HUES48 (cell line): ENCODE measurements at regions not wholly inside any gene's neighbourhood (a gene's known extent, or its start where the extent isn't known, plus 50 kb on each side); places are given as distances from the start of the nearest gene placed in this dataset.

Experiments
- H3K27ac ChIP-seq: one replicate; pipeline ENCODE4 v1.7.0; 2013; ENCODE audit warnings: low read depth, low read length, inconsistent platforms
- H3K27me3 ChIP-seq: 2 replicates; pipeline ENCODE4 v1.6.1; 2013; ENCODE audit warnings: mild to moderate bottlenecking, low read length; ENCODE audit not compliant: control insufficient read depth, insufficient read depth
- H3K36me3 ChIP-seq: 2 replicates; pipeline ENCODE4 v1.6.1; 2013; ENCODE audit warnings: low read length; ENCODE audit not compliant: control insufficient read depth, insufficient read depth
- H3K4me1 ChIP-seq: 2 replicates; pipeline ENCODE4 v1.6.1; 2013; ENCODE audit warnings: mild to moderate bottlenecking, low read length; ENCODE audit not compliant: control insufficient read depth, insufficient read depth
- H3K4me3 ChIP-seq: 2 replicates; pipeline ENCODE4 v1.5.1; 2013; ENCODE audit warnings: mild to moderate bottlenecking, low read depth, low read length
- H3K9ac ChIP-seq: 2 replicates; pipeline ENCODE4 v1.6.1; 2013; ENCODE audit warnings: mild to moderate bottlenecking, low read depth, low read length, moderate library complexity
- H3K9me3 ChIP-seq: 2 replicates; pipeline ENCODE4 v1.6.1; 2013; ENCODE audit warnings: low read length; ENCODE audit not compliant: control insufficient read depth, insufficient read depth

GRCh38 chr18:38971881-38972280 is 1406.3 kb upstream of the CELF4 start:
- Histone ChIP-seq H3K4me3 (no peak overlapping the region), H3K9ac (no peak overlapping the region), H3K36me3 (no peaks in the 10 kb centered on the region), H3K27me3 (no peaks in the 10 kb centered on the region), H3K9me3 (no peaks in the 10 kb centered on the region), H3K27ac (no peak overlapping the region), H3K4me1 (no peaks in the 10 kb centered on the region)

GRCh38 chr18:38966841-38967240 is 1401.2 kb upstream of the CELF4 start:
- Histone ChIP-seq H3K27me3 (no peaks in the 10 kb centered on the region), H3K27ac (no peak overlapping the region), H3K9ac (no peak overlapping the region), H3K4me3 (no peak overlapping the region), H3K4me1 (peaks cover 27% of the 10 kb centered on the region), H3K9me3 (no peaks in the 10 kb centered on the region), H3K36me3 (no peaks in the 10 kb centered on the region)

GRCh38 chr18:38963943-38964660 is 1398.5 kb upstream of the CELF4 start:
- Histone ChIP-seq H3K4me3 (no peak overlapping the region), H3K9me3 (no peaks in the 10 kb centered on the region), H3K27me3 (no peaks in the 10 kb centered on the region), H3K27ac (no peak overlapping the region), H3K36me3 (no peaks in the 10 kb centered on the region), H3K9ac (no peak overlapping the region), H3K4me1 (peaks cover 33% of the 10 kb centered on the region)

- Histone ChIP-seq H3K4me3 (no peak overlapping the region), H3K4me1 (peaks cover 35% of the 10 kb centered on the region)
These were observed 1396.3 kb upstream of the CELF4 start for GRCh38 chr18:38961880-38962279.

GRCh38 chr18:38957736-38958135 is 1392.1 kb upstream of the CELF4 start:
- Histone ChIP-seq H3K27ac (no peak overlapping the region), H3K4me3 (no peak overlapping the region), H3K36me3 (no peaks in the 10 kb centered on the region), H3K9ac (no peak overlapping the region), H3K27me3 (no peaks in the 10 kb centered on the region), H3K9me3 (no peaks in the 10 kb centered on the region), H3K4me1 (peaks cover 18% of the 10 kb centered on the region)

More at GRCh38 chr18:38961880-38962279, 1396.3 kb upstream of the CELF4 start:
- Histone ChIP-seq H3K27ac (no peak overlapping the region), H3K9ac (no peak overlapping the region), H3K9me3 (no peaks in the 10 kb centered on the region), H3K36me3 (no peaks in the 10 kb centered on the region), H3K27me3 (no peaks in the 10 kb centered on the region)

- Histone ChIP-seq H3K4me3 (no peak overlapping the region), H3K4me1 (0 out of 2 replicates have a peak, but pooled peaks cover 3% of the 10 kb centered on the region), H3K27ac (no peak overlapping the region)
These were observed 1390.5 kb upstream of the CELF4 start for GRCh38 chr18:38956068-38956467.

GRCh38 chr18:38951633-38952032 is 1386.0 kb upstream of the CELF4 start:
- Histone ChIP-seq H3K9ac (no peak overlapping the region), H3K27me3 (no peaks in the 10 kb centered on the region), H3K9me3 (peaks cover under 1% of the 10 kb centered on the region; the same call in 1 of the 2 replicates), H3K4me3 (no peak overlapping the region), H3K4me1 (peaks cover 10% of the 10 kb centered on the region), H3K36me3 (no peaks in the 10 kb centered on the region), H3K27ac (no peak overlapping the region)

More at GRCh38 chr18:38956068-38956467, 1390.5 kb upstream of the CELF4 start:
- Histone ChIP-seq H3K27me3 (no peaks in the 10 kb centered on the region), H3K9me3 (no peaks in the 10 kb centered on the region), H3K9ac (no peak overlapping the region), H3K36me3 (no peaks in the 10 kb centered on the region)

GRCh38 chr18:38948436-38948835 is 1382.8 kb upstream of the CELF4 start:
- no peak overlapping the region for H3K4me3 ChIP-seq
- H3K9ac ChIP-seq, result no peak overlapping the region
- H3K4me1 ChIP-seq, result peaks cover 10% of the 10 kb centered on the region
- no peaks in the 10 kb centered on the region for H3K36me3 ChIP-seq
- no peaks in the 10 kb centered on the region for H3K27me3 ChIP-seq
- H3K27ac ChIP-seq, result no peak overlapping the region
- peaks cover 28% of the 10 kb centered on the region for H3K9me3 ChIP-seq

GRCh38 chr18:38944446-38945024 is 1378.9 kb upstream of the CELF4 start:
- Histone ChIP-seq H3K9me3 (peaks cover 37% of the 10 kb centered on the region), H3K4me3 (no peak overlapping the region), H3K4me1 (peaks cover 10% of the 10 kb centered on the region), H3K9ac (no peak overlapping the region), H3K27me3 (no peaks in the 10 kb centered on the region), H3K27ac (no peak overlapping the region), H3K36me3 (no peaks in the 10 kb centered on the region)

GRCh38 chr18:38941711-38942561 is 1376.3 kb upstream of the CELF4 start:
- no peaks in the 10 kb centered on the region for H3K27me3 ChIP-seq
- H3K4me3 ChIP-seq, result no peak overlapping the region
- H3K9ac ChIP-seq, result no peak overlapping the region
- H3K36me3 ChIP-seq, result no peaks in the 10 kb centered on the region
- no peaks in the 10 kb centered on the region for H3K4me1 ChIP-seq
- peaks cover 37% of the 10 kb centered on the region for H3K9me3 ChIP-seq
- no peak overlapping the region for H3K27ac ChIP-seq
